DND-41 (cell line): ENCODE measurements at regions not wholly inside any gene's neighbourhood (a gene's known extent, or its start where the extent isn't known, plus 50 kb on each side); places are given as distances from the start of the nearest gene placed in this dataset.

Experiments used
- CTCF ChIP-seq: IDR thresholded peaks from 2 replicates; pipeline ENCODE4 v1.5.1; 2012; ENCODE audit warnings: borderline replicate concordance, low read length, moderate library complexity, mild to moderate bottlenecking; ENCODE audit not compliant: poor library complexity, severe bottlenecking; ENCODE audit errors: extremely low read depth
- EZH2 ChIP-seq: IDR thresholded peaks from 3 replicates; pipeline ENCODE4 v1.6.1; 2012; ENCODE audit warnings: borderline replicate concordance, low read depth, mild to moderate bottlenecking, moderate library complexity, low read length, inconsistent platforms; ENCODE audit not compliant: severe bottlenecking

- TF ChIP-seq CTCF (no peak), EZH2 (no peak)
Measured at GRCh38 chr13:26967119-26968038, 204.2 kb downstream of the USP12 start.
